ENCODE measurements at regions not wholly inside any gene's neighbourhood (a gene's known extent, or its start where the extent isn't known, plus 50 kb on each side); places are given as distances from the start of the nearest gene placed in this dataset.

- Histone ChIP-seq H4K5ac (ENCODE audit: low read depth, low read length) (no peak overlapping the region), H4K20me1 (ENCODE audit: insufficient read depth, low read length) (no peaks in the 10 kb centered on the region), H2AK9ac (replicated peaks; ENCODE audit: low read depth, low read length, poor library complexity) (no peak overlapping the region), H2BK20ac (ENCODE audit: low read depth, low read length) (no peak overlapping the region), H3K4me1 (ENCODE audit: control insufficient read depth, insufficient read depth, low read length) (no peaks in the 10 kb centered on the region), H3K79me1 (ENCODE audit: low read depth in 1 of 2, low read length in 2 of 2) (no peaks in the 10 kb centered on the region), H3K9ac (ENCODE audit: low read depth, low read length) (no peak overlapping the region), H3K27me3 (ENCODE audit: control insufficient read depth, insufficient read depth, low read length) (no peaks in the 10 kb centered on the region), H3K36me3 (ENCODE audit: control insufficient read depth, insufficient read depth, low read length) (no peaks in the 10 kb centered on the region), H3K27ac (ENCODE audit: insufficient read depth, low read length) (no peak overlapping the region), H3K9me3 (ENCODE audit: control insufficient read depth, insufficient read depth, low read length) (no peaks in the 10 kb centered on the region), H4K91ac (ENCODE audit: insufficient read depth, low read depth, low read length) (no peak overlapping the region), H2BK5ac (ENCODE audit: low read depth, low read length, poor library complexity, severe bottlenecking) (no peak overlapping the region), H3K56ac (ENCODE audit: extremely low read depth, insufficient read depth, low read length) (no peak overlapping the region), H3K9me1 (ENCODE audit: insufficient read depth, low read length) (no peaks in the 10 kb centered on the region), H3K14ac (replicated peaks; ENCODE audit: low read depth, low read length) (no peak overlapping the region), H2AFZ (replicated peaks; ENCODE audit: low read length, poor library complexity) (no peak overlapping the region), H4K8ac (ENCODE audit: low read depth in 2 of 2, low read length in 2 of 2) (no peak overlapping the region), H3K4me3 (ENCODE audit: insufficient read depth, low read depth, low read length) (no peak overlapping the region), H2BK120ac (ENCODE audit: low read depth, low read length) (no peak overlapping the region), H2BK15ac (ENCODE audit: low read depth, low read length) (no peak overlapping the region), H3K4ac (ENCODE audit: low read depth, low read length) (no peak overlapping the region), H3K4me2 (ENCODE audit: low read depth, low read length) (no peak overlapping the region), H3K18ac (ENCODE audit: low read depth, low read length) (no peak overlapping the region), H2AK5ac (ENCODE audit: low read depth, low read length) (no peak overlapping the region), H3K23ac (ENCODE audit: low read depth, low read length) (no peak overlapping the region)
- ATAC-seq (ENCODE audit: low read depth) = no peak
- in situ Hi-C loops (cut with MboI; ENCODE audit: low sequenced_read_pairs) = no loop called here
- intact Hi-C loops (cut with micrococcal nuclease) = no loop called here
- CTCF ChIA-PET = no interaction called here
- BruUV-seq (replicated peaks) = no TSS peak
- POLR2A ChIA-PET (ENCODE audit: unreplicated experiment) = no interaction called here
- WGBS, 2 experiments (ENCODE audit: extremely low coverage in 2 of 2, insufficient read length in 1 of 2) = no CpG with 5 or more reads among the region's 3 CpGs
- DNase-seq = no peak
- TF ChIP-seq BHLHE40 (IDR thresholded peaks at IDR 0.05; ENCODE audit: low read depth, low read length) (no peak), CHD1 (IDR thresholded peaks at IDR 0.05; ENCODE audit: low read depth, low read length) (no peak), SMC3 (IDR thresholded peaks at IDR 0.05; ENCODE audit: low read depth, low read length) (no peak), RFX5 (IDR thresholded peaks at IDR 0.05; ENCODE audit: low read depth, low read length) (no peak), USF2 (IDR thresholded peaks at IDR 0.05; ENCODE audit: low read depth, low read length) (no peak), RCOR1 (IDR thresholded peaks at IDR 0.05; ENCODE audit: insufficient replicate concordance, low read length) (no peak), MXI1 (IDR thresholded peaks at IDR 0.05; ENCODE audit: borderline replicate concordance, low read depth, low read length) (no peak)
- TF ChIP-seq, protein P1, sequence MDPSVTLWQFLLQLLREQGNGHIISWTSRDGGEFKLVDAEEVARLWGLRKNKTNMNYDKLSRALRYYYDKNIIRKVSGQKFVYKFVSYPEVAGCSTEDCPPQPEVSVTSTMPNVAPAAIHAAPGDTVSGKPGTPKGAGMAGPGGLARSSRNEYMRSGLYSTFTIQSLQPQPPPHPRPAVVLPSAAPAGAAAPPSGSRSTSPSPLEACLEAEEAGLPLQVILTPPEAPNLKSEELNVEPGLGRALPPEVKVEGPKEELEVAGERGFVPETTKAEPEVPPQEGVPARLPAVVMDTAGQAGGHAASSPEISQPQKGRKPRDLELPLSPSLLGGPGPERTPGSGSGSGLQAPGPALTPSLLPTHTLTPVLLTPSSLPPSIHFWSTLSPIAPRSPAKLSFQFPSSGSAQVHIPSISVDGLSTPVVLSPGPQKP (IDR thresholded peaks at IDR 0.05; ENCODE audit: borderline replicate concordance, low read depth, low read length) = no peak
- dilution Hi-C loops (cut with HindIII; ENCODE audit: low sequenced_read_pairs, unreplicated experiment) = no loop called here
Measured at GRCh38 chrX:18047491-18047890, 173.2 kb downstream of the BEND2 start.

Data from IMR-90 (cell line).